ENCODE measurements at regions not wholly inside any gene's neighbourhood (a gene's known extent, or its start where the extent isn't known, plus 50 kb on each side); places are given as distances from the start of the nearest gene placed in this dataset.

DNA sequence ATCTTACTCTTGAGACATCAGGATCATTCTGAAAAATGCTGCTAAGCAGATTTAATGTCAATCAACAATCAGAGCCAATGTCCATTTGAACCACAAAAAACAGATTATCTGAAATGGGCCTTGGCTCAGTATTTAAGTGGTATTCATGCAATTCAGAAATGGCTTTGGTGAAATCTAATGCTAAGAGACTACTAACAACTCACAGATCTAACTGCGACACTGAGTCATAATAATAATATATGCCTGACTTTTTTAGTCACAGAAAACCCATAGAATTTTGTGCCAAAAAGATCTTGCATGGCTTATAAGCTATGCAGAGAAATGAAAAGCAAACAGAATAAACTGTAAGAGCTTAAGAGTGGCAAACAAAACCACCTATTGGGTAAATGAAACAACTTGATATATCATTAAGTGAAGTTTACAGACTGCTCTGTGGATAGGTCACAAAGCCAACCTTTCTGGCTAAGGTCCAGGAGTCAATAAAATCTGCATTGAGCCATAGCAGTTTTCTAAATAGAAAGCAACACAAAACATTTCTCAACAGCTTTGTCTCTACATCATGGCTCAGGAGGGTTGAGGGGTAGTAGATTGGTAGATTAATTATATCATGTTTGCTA lies 234.3 kb downstream of the LRATD1 start:
- TF ChIP-seq, protein P1, sequence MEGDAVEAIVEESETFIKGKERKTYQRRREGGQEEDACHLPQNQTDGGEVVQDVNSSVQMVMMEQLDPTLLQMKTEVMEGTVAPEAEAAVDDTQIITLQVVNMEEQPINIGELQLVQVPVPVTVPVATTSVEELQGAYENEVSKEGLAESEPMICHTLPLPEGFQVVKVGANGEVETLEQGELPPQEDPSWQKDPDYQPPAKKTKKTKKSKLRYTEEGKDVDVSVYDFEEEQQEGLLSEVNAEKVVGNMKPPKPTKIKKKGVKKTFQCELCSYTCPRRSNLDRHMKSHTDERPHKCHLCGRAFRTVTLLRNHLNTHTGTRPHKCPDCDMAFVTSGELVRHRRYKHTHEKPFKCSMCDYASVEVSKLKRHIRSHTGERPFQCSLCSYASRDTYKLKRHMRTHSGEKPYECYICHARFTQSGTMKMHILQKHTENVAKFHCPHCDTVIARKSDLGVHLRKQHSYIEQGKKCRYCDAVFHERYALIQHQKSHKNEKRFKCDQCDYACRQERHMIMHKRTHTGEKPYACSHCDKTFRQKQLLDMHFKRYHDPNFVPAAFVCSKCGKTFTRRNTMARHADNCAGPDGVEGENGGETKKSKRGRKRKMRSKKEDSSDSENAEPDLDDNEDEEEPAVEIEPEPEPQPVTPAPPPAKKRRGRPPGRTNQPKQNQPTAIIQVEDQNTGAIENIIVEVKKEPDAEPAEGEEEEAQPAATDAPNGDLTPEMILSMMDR (IDR thresholded peaks at IDR 0.05; ENCODE audit: borderline replicate concordance, extremely low read depth, low read length, poor library complexity, severe bottlenecking), result no peak
- no peak for TF ChIP-seq EZH2 (IDR thresholded peaks at IDR 0.05; ENCODE audit: borderline replicate concordance, low read depth, low read length, severe bottlenecking)
